ENCODE measurements at regions not wholly inside any gene's neighbourhood (a gene's known extent, or its start where the extent isn't known, plus 50 kb on each side); places are given as distances from the start of the nearest gene placed in this dataset.

GRCh38 chr12:124405151-124405550, 110.3 kb downstream of the RFLNA start:
- Histone ChIP-seq H3K4me1 (ENCODE audit: insufficient read depth, low read length) (peaks cover 19% of the 10 kb centered on the region), H3K9ac (ENCODE audit: low read depth, low read length) (no peak overlapping the region), H3K9me3 (ENCODE audit: control insufficient read depth, insufficient read depth, low read length) (no peaks in the 10 kb centered on the region), H3K36me3 (ENCODE audit: insufficient read depth, low read length) (peaks cover 2% of the 10 kb centered on the region; the same call in 1 of the 2 replicates)

GRCh38 chr12:124404162-124404784, 109.4 kb downstream of the RFLNA start:
- no peaks in the 10 kb centered on the region for H3K9me3 ChIP-seq (ENCODE audit: control insufficient read depth, insufficient read depth, low read length)
- H3K9ac ChIP-seq (ENCODE audit: low read depth, low read length): no peak overlapping the region
- peaks cover 17% of the 10 kb centered on the region; the same call in 1 of the 2 replicates for H3K4me1 ChIP-seq (ENCODE audit: insufficient read depth, low read length)
- H3K36me3 ChIP-seq (ENCODE audit: insufficient read depth, low read length): peaks cover 3% of the 10 kb centered on the region

- no peak overlapping the region for H3K9ac ChIP-seq (ENCODE audit: low read depth, low read length)
- H3K36me3 ChIP-seq (ENCODE audit: insufficient read depth, low read length): peaks cover 7% of the 10 kb centered on the region
- peaks cover 17% of the 10 kb centered on the region; the same call in 1 of the 2 replicates for H3K4me1 ChIP-seq (ENCODE audit: insufficient read depth, low read length)
- no peaks in the 10 kb centered on the region for H3K9me3 ChIP-seq (ENCODE audit: control insufficient read depth, insufficient read depth, low read length)
Observed at GRCh38 chr12:124403273-124403672, 108.4 kb downstream of the RFLNA start.

GRCh38 chr12:124402248-124403066, 107.6 kb downstream of the RFLNA start:
- H3K9ac ChIP-seq (ENCODE audit: low read depth, low read length): no peak overlapping the region
- H3K4me1 ChIP-seq (ENCODE audit: insufficient read depth, low read length): peaks cover 14% of the 10 kb centered on the region; the same call in 1 of the 2 replicates
- peaks cover 7% of the 10 kb centered on the region for H3K36me3 ChIP-seq (ENCODE audit: insufficient read depth, low read length)
- H3K9me3 ChIP-seq (ENCODE audit: control insufficient read depth, insufficient read depth, low read length): no peaks in the 10 kb centered on the region

DNA sequence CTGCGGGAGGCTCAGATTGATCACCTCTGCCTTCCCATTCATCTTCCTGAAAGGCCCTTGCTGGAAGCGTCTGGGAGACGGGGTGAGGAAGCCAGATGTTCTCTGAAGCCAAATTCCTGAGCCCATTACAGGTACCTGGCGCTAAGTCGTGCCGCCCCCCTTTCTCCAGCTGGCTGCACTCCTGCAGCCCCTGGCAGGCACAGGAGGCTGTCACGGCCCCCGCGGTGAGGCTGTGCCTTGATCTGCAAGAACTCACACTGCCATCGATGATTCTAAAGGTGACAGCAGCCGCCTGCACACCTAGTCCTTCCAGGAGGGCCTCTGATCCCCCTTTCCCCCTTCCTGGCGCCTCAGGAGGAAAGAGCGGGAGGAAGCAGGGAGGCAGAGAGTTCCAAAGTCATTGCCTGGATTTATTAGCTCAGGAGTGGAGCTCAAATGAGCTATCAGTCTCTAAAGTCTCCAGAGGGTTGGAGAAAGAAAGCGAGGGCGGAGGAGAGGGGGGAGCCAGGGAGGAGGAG, 106.9 kb downstream of the RFLNA start:
- no peaks in the 10 kb centered on the region for H3K9me3 ChIP-seq (ENCODE audit: control insufficient read depth, insufficient read depth, low read length)
- H3K9ac ChIP-seq (ENCODE audit: low read depth, low read length): no peak overlapping the region
- H3K36me3 ChIP-seq (ENCODE audit: insufficient read depth, low read length): peaks cover 7% of the 10 kb centered on the region
- H3K4me1 ChIP-seq (ENCODE audit: insufficient read depth, low read length): peaks cover 12% of the 10 kb centered on the region; the same call in 1 of the 2 replicates

DNA sequence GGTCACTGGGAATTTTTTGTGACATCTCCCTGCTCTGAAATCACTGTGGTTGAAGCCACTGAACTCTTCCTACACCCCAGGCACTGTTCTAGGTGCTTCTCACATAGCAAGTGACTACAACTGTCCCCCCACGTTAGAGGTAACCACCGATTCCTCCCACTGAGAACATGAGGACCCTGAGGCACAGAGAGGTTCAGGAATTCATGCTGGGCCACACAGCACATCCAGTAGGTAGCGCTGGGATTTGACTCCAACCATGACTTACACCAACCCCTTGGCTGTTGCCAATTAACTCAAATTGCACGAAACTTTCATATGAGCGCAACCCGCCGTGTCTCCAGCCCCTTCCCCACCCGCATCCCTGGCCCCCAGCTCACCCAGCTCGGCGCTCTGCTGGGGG, 105.2 kb downstream of the RFLNA start:
- no peak overlapping the region for H3K9ac ChIP-seq (ENCODE audit: low read depth, low read length)
- peaks cover 11% of the 10 kb centered on the region for H3K36me3 ChIP-seq (ENCODE audit: insufficient read depth, low read length)
- H3K4me1 ChIP-seq (ENCODE audit: insufficient read depth, low read length): peaks cover 14% of the 10 kb centered on the region; the same call in 1 of the 2 replicates
- H3K9me3 ChIP-seq (ENCODE audit: control insufficient read depth, insufficient read depth, low read length): no peaks in the 10 kb centered on the region

- peaks cover 11% of the 10 kb centered on the region for H3K36me3 ChIP-seq (ENCODE audit: insufficient read depth, low read length)
Observed at GRCh38 chr12:124399622-124400021, 104.7 kb downstream of the RFLNA start.

DNA sequence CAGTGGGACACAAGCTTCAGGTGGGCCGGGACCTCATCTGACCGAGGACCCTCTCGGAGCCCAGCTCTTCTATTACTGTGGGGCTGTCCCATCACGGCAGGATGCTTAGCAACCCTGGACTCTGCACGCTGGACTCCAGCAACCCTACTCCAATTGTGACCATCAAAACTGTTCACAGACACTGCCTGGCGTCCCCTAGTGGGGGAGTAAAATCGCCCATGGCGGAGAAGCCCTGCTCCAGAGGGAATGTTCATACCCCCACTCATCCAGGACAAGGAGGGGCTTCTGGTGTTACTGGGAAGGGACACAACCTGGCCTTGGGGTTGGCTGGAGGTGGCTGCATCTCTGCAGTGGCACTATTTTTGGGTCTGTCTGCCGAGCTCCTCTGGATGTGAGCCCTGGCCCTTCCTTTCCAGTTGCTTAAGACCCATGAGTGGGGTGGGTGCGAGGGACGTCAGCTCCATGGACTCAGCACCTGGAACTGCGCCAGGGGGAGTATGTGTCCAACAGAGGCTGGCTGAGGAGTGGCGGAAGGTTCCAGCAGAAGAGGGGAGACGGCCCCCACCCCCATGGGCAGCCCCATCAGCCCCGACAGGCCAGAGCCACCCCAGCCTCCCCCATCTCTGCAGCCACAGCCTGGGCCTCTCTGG, 103.8 kb downstream of the RFLNA start:
- Histone ChIP-seq H3K36me3 (ENCODE audit: insufficient read depth, low read length) (peaks cover 11% of the 10 kb centered on the region), H3K9me3 (ENCODE audit: control insufficient read depth, insufficient read depth, low read length) (no peaks in the 10 kb centered on the region), H3K4me1 (ENCODE audit: insufficient read depth, low read length) (peaks cover 10% of the 10 kb centered on the region; the same call in 1 of the 2 replicates), H3K9ac (ENCODE audit: low read depth, low read length) (no peak overlapping the region)

More at GRCh38 chr12:124399622-124400021, 104.7 kb downstream of the RFLNA start:
- Histone ChIP-seq H3K9ac (ENCODE audit: low read depth, low read length) (no peak overlapping the region), H3K9me3 (ENCODE audit: control insufficient read depth, insufficient read depth, low read length) (no peaks in the 10 kb centered on the region), H3K4me1 (ENCODE audit: insufficient read depth, low read length) (peaks cover 9% of the 10 kb centered on the region; the same call in 1 of the 2 replicates)

DNA sequence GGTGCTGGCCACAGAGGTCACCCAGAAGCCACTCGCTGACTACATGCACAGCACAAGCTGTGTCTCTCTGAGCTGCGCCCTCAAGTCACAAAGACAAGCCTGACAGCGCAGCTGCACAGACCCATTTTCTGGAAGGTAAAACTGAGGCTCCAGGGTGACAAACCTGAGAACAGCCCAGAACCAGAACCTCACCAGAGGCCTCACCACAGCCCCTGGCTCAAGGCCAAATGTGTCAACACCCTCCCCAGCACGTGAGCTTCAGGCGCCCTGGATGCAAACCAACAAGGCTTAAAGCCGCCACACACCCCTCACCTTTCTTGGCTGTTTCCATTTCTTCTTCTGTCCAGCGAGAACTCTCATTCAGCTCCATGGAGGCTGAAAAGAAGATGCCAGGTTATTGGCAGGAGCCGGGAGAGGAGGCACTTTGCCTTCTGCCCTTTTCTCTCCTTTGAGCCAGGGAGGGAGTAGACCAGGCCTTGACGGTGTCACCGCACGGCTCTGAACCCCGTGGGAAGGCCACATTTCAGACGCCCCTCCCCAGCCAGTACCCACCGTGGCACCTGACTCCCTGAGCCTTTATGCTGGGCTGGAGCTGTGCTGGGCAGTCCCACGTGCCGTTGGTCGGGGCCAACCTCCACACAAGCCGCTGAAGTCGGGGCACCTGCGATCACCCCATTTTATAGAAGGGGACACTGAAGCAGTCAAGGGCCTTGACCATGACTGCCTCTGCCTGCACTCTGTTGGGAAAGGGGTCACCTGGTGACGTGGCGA, 103.1 kb downstream of the RFLNA start:
- Histone ChIP-seq H3K9ac (ENCODE audit: low read depth, low read length) (no peak overlapping the region), H3K9me3 (ENCODE audit: control insufficient read depth, insufficient read depth, low read length) (no peaks in the 10 kb centered on the region), H3K36me3 (ENCODE audit: insufficient read depth, low read length) (peaks cover 11% of the 10 kb centered on the region), H3K4me1 (ENCODE audit: insufficient read depth, low read length) (peaks cover 17% of the 10 kb centered on the region)

DNA sequence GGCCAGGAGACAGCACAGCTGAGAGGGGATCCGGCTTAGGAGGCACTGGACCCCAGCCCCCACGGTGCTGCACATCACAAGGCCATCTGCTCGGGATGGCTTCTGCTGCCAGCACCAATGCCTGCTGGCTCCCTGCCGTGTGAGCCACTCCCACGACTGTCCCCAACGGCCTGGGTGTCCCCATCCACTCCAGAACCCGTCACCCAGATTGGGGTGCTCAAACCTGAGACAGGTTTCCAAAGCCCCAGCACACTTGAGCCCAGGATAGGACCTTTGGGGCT, 102.4 kb downstream of the RFLNA start:
- H3K4me1 ChIP-seq (ENCODE audit: insufficient read depth, low read length): peaks cover 18% of the 10 kb centered on the region
- no peaks in the 10 kb centered on the region for H3K9me3 ChIP-seq (ENCODE audit: control insufficient read depth, insufficient read depth, low read length)
- peaks cover 11% of the 10 kb centered on the region for H3K36me3 ChIP-seq (ENCODE audit: insufficient read depth, low read length)
- no peak overlapping the region for H3K9ac ChIP-seq (ENCODE audit: low read depth, low read length)

DNA sequence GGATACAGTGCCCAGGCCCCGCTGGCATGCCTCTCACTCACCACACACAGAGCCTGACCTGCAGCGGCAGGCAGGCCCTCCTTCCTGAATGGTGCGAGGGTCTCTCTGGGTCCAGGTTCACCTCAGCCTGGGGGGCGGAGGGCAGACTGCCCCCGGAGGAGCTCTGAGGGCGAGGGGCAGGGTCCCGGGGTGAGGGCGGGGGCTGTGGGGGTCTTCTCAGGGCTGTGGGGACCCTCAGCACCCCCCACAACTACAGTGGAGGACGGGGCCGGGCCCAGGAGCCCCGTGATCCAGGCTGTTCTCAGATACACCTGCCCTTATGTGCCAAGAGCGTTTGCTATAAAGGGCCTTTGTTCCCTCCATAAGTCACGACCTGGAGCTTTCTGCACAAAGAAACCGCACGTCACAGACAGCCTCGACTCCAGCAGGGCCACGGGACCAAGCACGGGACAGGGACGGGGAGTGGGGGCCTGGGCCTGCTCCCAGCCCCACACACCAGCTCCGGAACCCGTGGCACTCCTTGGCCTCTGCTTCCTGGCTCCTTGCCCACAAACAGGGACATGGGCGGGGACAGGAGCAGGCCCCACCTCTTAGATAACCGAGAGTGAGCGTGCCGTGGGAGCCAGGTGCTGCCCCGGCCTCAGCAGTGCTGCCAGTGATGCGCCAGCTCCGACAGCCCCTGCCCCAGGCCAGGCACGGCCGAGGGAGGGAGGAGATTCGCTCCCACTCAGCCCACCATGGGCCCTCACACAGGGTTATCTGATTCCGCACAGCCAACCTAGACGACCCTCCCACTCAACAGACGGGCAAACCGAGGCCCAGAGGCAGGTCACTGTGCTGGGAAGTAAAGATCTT, 101.9 kb downstream of the RFLNA start:
- Histone ChIP-seq H3K9ac (ENCODE audit: low read depth, low read length) (no peak overlapping the region), H3K36me3 (ENCODE audit: insufficient read depth, low read length) (peaks cover 9% of the 10 kb centered on the region), H3K4me1 (ENCODE audit: insufficient read depth, low read length) (peaks cover 22% of the 10 kb centered on the region), H3K9me3 (ENCODE audit: control insufficient read depth, insufficient read depth, low read length) (no peaks in the 10 kb centered on the region)

- Histone ChIP-seq H3K9ac (ENCODE audit: low read depth, low read length) (no peak overlapping the region), H3K4me1 (ENCODE audit: insufficient read depth, low read length) (peaks cover 22% of the 10 kb centered on the region), H3K9me3 (ENCODE audit: control insufficient read depth, insufficient read depth, low read length) (no peaks in the 10 kb centered on the region), H3K36me3 (ENCODE audit: insufficient read depth, low read length) (peaks cover 8% of the 10 kb centered on the region; the same call in 1 of the 2 replicates)
Observed at GRCh38 chr12:124395986-124396385, 101.1 kb downstream of the RFLNA start.

GRCh38 chr12:124395284-124395752, 100.4 kb downstream of the RFLNA start:
- Histone ChIP-seq H3K9me3 (ENCODE audit: control insufficient read depth, insufficient read depth, low read length) (no peaks in the 10 kb centered on the region), H3K9ac (ENCODE audit: low read depth, low read length) (no peak overlapping the region), H3K4me1 (ENCODE audit: insufficient read depth, low read length) (peaks cover 22% of the 10 kb centered on the region), H3K36me3 (ENCODE audit: insufficient read depth, low read length) (peaks cover 8% of the 10 kb centered on the region; the same call in 1 of the 2 replicates)

Measured in ES-I3 (cell line).